HCT116 (cell line): ENCODE measurements at regions not wholly inside any gene's neighbourhood (a gene's known extent, or its start where the extent isn't known, plus 50 kb on each side); places are given as distances from the start of the nearest gene placed in this dataset.

Experiments
- CEBPB ChIP-seq: IDR thresholded peaks from 2 replicates; pipeline ENCODE4 v1.6.1; 2012; ENCODE audit warnings: low read depth
- EGR1 ChIP-seq: IDR thresholded peaks from 2 replicates; pipeline ENCODE4 v1.6.1; 2012; ENCODE audit warnings: low read depth
- EZH2 ChIP-seq: fragments of 200-600 bp; sonication (generic); IDR thresholded peaks from 2 replicates; pipeline ENCODE4 v1.6.1; 2017; ENCODE audit warnings: antibody characterized with exemption, mixed run types
- EZH2phosphoT487 ChIP-seq: fragments of 200-600 bp; IDR thresholded peaks from 2 replicates; pipeline ENCODE4 v1.6.1; 2018; ENCODE audit warnings: antibody characterized with exemption, borderline replicate concordance
- JUND ChIP-seq: IDR thresholded peaks from 2 replicates; pipeline ENCODE4 v1.6.1; 2012
- POLR2A ChIP-seq: IDR thresholded peaks from 2 replicates; pipeline ENCODE4 v1.7.0; 2011; ENCODE audit warnings: borderline replicate concordance; ENCODE audit not compliant: insufficient read depth, insufficient read length; ENCODE audit errors: extremely low read depth
- POLR2AphosphoS5 ChIP-seq: IDR thresholded peaks from 2 replicates; pipeline ENCODE4 v1.6.1; 2011; ENCODE audit warnings: mild to moderate bottlenecking, low read depth, low read length, moderate library complexity
- ZBTB33 ChIP-seq: IDR thresholded peaks from 2 replicates; pipeline ENCODE4 v1.6.1; 2011; ENCODE audit warnings: mild to moderate bottlenecking, low read length, moderate library complexity; ENCODE audit not compliant: insufficient replicate concordance; ENCODE audit errors: extremely low read depth
- TF ChIP-seq, protein P1 (sequence below), 3 experiments: fragments of 200-600 bp in 1 of 3; sonication (generic) in 1 of 3; IDR thresholded peaks in 2 of 3; conservative IDR thresholded peaks in 1 of 3; 2 replicates each; pipeline ENCODE4 v1.5.1; 2012 to 2017; ENCODE audit warnings: low read depth in 2 of 3, low read length in 2 of 3, antibody characterized with exemption in 1 of 3, borderline replicate concordance in 1 of 3, control low read depth in 1 of 3, mild to moderate bottlenecking in 1 of 3, mixed read lengths in 1 of 3, mixed run types in 1 of 3, moderate library complexity in 1 of 3; ENCODE audit not compliant: insufficient read depth in 1 of 3

DNA sequence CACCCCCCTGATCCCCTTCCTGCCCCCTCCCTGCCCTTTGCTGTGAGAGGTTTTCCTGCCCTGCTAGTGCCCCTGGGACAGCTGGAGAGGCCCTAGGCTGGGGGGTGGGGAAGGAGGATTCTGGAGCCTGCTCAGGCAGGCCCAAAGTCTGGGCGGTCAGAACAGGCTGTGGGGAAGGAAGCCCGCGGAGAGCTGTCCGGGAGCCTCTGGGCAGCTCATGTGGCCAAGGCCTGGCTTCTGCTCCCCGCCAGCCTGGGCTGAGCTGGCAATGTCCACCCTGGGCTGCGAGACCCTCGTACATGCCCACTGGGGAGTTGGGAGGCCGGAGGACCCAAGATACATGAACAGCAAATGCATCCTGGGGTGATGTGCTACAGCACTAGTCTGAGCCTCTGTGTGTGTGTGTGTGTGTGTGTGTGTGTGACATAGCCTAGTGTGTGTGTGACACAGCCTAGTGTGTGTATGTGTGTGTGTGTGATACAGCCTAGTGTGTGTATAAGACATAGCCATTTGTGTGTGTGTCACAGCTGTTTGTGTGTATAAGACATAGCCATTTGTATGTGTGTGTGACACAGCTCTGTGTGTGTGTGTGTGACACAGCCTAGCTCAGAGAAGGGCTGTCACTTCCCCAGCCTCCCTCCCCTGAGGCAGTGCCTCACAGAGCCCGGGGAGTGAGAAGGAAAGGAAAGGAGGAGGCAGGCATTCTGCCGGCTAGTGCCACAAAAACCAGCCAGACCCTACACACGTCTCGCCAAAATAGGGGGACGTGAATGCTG lies 201.4 kb upstream of the CIBAR2 start:
- no peak for TF ChIP-seq EZH2phosphoT487
- TF ChIP-seq POLR2AphosphoS5 = no peak
- no peak for TF ChIP-seq EGR1
- TF ChIP-seq, protein P1, sequence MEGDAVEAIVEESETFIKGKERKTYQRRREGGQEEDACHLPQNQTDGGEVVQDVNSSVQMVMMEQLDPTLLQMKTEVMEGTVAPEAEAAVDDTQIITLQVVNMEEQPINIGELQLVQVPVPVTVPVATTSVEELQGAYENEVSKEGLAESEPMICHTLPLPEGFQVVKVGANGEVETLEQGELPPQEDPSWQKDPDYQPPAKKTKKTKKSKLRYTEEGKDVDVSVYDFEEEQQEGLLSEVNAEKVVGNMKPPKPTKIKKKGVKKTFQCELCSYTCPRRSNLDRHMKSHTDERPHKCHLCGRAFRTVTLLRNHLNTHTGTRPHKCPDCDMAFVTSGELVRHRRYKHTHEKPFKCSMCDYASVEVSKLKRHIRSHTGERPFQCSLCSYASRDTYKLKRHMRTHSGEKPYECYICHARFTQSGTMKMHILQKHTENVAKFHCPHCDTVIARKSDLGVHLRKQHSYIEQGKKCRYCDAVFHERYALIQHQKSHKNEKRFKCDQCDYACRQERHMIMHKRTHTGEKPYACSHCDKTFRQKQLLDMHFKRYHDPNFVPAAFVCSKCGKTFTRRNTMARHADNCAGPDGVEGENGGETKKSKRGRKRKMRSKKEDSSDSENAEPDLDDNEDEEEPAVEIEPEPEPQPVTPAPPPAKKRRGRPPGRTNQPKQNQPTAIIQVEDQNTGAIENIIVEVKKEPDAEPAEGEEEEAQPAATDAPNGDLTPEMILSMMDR (IDR thresholded peaks at IDR 0.05 in 2 of 3, conservative IDR thresholded peaks at IDR 0.05 in 1 of 3; ENCODE audit: borderline replicate concordance in 1 of 3, insufficient read depth in 1 of 3, low read depth in 2 of 3, low read length in 2 of 3) = no peak
- no peak for TF ChIP-seq EZH2
- no peak for TF ChIP-seq JUND
- TF ChIP-seq POLR2A = no peak
- no peak for TF ChIP-seq CEBPB
- TF ChIP-seq ZBTB33 = no peak
